ENCODE measurements at regions not wholly inside any gene's neighbourhood (a gene's known extent, or its start where the extent isn't known, plus 50 kb on each side); places are given as distances from the start of the nearest gene placed in this dataset.

DNA sequence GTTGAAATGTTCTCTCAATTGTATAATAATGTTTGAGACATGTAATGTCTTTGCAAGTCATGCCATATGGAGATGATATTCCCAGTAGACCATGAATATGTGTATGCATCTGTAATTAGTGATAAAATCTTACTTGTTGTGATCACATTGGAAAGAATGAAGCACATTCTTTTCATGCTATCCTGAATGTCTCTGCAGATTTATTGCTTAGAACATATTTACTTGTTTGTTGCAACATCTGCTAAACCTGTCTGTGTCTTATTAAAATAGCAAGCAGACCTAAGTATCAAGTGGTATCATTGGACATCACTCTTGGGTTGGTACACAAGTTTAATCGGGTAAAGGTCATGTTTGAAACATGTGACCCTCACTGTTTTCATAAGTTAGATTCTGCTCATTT lies 265.5 kb upstream of the CD180 start:
- no peak overlapping the region for H3K4ac ChIP-seq (ENCODE audit: low read depth, low read length)
- TF ChIP-seq, protein P1, sequence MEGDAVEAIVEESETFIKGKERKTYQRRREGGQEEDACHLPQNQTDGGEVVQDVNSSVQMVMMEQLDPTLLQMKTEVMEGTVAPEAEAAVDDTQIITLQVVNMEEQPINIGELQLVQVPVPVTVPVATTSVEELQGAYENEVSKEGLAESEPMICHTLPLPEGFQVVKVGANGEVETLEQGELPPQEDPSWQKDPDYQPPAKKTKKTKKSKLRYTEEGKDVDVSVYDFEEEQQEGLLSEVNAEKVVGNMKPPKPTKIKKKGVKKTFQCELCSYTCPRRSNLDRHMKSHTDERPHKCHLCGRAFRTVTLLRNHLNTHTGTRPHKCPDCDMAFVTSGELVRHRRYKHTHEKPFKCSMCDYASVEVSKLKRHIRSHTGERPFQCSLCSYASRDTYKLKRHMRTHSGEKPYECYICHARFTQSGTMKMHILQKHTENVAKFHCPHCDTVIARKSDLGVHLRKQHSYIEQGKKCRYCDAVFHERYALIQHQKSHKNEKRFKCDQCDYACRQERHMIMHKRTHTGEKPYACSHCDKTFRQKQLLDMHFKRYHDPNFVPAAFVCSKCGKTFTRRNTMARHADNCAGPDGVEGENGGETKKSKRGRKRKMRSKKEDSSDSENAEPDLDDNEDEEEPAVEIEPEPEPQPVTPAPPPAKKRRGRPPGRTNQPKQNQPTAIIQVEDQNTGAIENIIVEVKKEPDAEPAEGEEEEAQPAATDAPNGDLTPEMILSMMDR (conservative IDR thresholded peaks at IDR 0.05) = no peak
- no peak overlapping the region for H4K91ac ChIP-seq (ENCODE audit: insufficient read length, low read depth, low read length)
- no peak overlapping the region for H4K5ac ChIP-seq (ENCODE audit: insufficient read length, low read depth, low read length)
- no peak overlapping the region for H2AK5ac ChIP-seq (ENCODE audit: insufficient read length, low read length)
- Mint-ChIP-seq H3K27ac (no peak overlapping the region), H3K27me3 (ENCODE audit: low read depth) (no peaks in the 10 kb centered on the region), H3K4me1 (no peaks in the 10 kb centered on the region), H3K4me3 (no peak overlapping the region), H3K9me3 (no peaks in the 10 kb centered on the region), H3K36me3 (ENCODE audit: insufficient read depth in 1 of 3, low read depth in 3 of 3) (no peaks in the 10 kb centered on the region)
- no peak overlapping the region for H3T11ph ChIP-seq (ENCODE audit: low read length)
- H3K18ac ChIP-seq (ENCODE audit: insufficient read length, low read depth, low read length) = no peak overlapping the region
- H3K4me2 ChIP-seq (ENCODE audit: insufficient read depth, insufficient read length, low read length) = no peak overlapping the region
- H4K8ac ChIP-seq (replicated peaks; ENCODE audit: insufficient read length, low read depth, low read length) = no peak overlapping the region
- no peaks in the 10 kb centered on the region for H3K9me3 ChIP-seq (ENCODE audit: control insufficient read depth, low read depth, low read length)
- H3K4me1 ChIP-seq (ENCODE audit: insufficient read depth, low read length) = no peaks in the 10 kb centered on the region
- no peak overlapping the region for H3K56ac ChIP-seq (ENCODE audit: insufficient read length, low read depth, low read length)
- no peaks in the 10 kb centered on the region for H3K23me2 ChIP-seq (ENCODE audit: insufficient read length, low read depth, low read length, poor library complexity, severe bottlenecking)
- no peak for DNase-seq
- H3K23ac ChIP-seq (ENCODE audit: insufficient read length, low read depth, low read length) = no peak overlapping the region
- no peaks in the 10 kb centered on the region for H4K20me1 ChIP-seq (ENCODE audit: control insufficient read depth, insufficient read depth, insufficient read length)
- H3K14ac ChIP-seq (ENCODE audit: insufficient read depth, low read length) = no peak overlapping the region
- no peaks in the 10 kb centered on the region for H3K79me1 ChIP-seq (ENCODE audit: insufficient read depth, low read depth, low read length, poor library complexity, severe bottlenecking)
- no peak overlapping the region for H2BK120ac ChIP-seq (ENCODE audit: low read depth, low read length, poor library complexity, severe bottlenecking)
- no peak overlapping the region for H3K9ac ChIP-seq (ENCODE audit: extremely low read depth, insufficient read length, low read length)
- no peak overlapping the region for H2AFZ ChIP-seq (ENCODE audit: low read length)
- no peak overlapping the region for H2BK20ac ChIP-seq (ENCODE audit: low read depth, low read length, poor library complexity, severe bottlenecking)
- no peak overlapping the region for H2BK15ac ChIP-seq (ENCODE audit: low read depth, low read length)
- no peaks in the 10 kb centered on the region for H3K27me3 ChIP-seq (ENCODE audit: insufficient read depth, low read length)
- H2BK12ac ChIP-seq (ENCODE audit: insufficient read length, low read depth, low read length) = no peak overlapping the region
- H3K79me2 ChIP-seq (ENCODE audit: insufficient read depth, low read length) = no peaks in the 10 kb centered on the region
- H3K27ac ChIP-seq (ENCODE audit: insufficient read length, low read depth, low read length) = no peak overlapping the region
- H2BK5ac ChIP-seq (ENCODE audit: insufficient read length, low read length) = no peak overlapping the region
- no CpG with 5 or more reads among the region's 1 CpG for WGBS (ENCODE audit: extremely low coverage, insufficient read length, low lambda C conversion rate)
